Right atrium auricular region (tissue), 2 donors: ENCODE measurements at regions not wholly inside any gene's neighbourhood (a gene's known extent, or its start where the extent isn't known, plus 50 kb on each side); places are given as distances from the start of the nearest gene placed in this dataset.

Experiments
- DNase-seq: peaks from one replicate; pipeline ENCODE4 v3.0.0-alpha.2; 2019; ENCODE audit warnings: low spot score
- H3K27ac ChIP-seq, 2 donors: fragments of 200-600 bp; sonication (generic); 1 replicate in 1 of 2; 2 replicates in 1 of 2; pipeline ENCODE4 v1.5.1; 2016 to 2019
- H3K27me3 ChIP-seq, 2 donors: fragments of 200-600 bp; sonication (generic); one replicate each; pipeline versions ENCODE4 v1.5.1 to v1.6.0; 2017 to 2019
- H3K36me3 ChIP-seq: fragments of 200-600 bp; sonication (generic); one replicate; pipeline ENCODE4 v1.5.1; 2016
- H3K4me1 ChIP-seq, 2 donors: fragments of 200-600 bp; sonication (generic); one replicate each; pipeline versions ENCODE4 v1.5.1 to v1.6.0; 2017 to 2019
- H3K4me3 ChIP-seq, 2 donors: fragments of 200-600 bp; sonication (generic); 1 replicate in 1 of 2; 2 replicates in 1 of 2; pipeline ENCODE4 v1.5.1; 2017 to 2019; ENCODE audit warnings: mild to moderate bottlenecking in 1 of 2, moderate library complexity in 1 of 2
- H3K9me3 ChIP-seq, 2 donors: fragments of 200-600 bp; sonication (generic); one replicate each; pipeline ENCODE4 v1.5.1; 2019
- CTCF ChIP-seq, 2 donors: fragments of 200-600 bp; sonication (generic); IDR thresholded peaks; one replicate each; pipeline ENCODE4 v1.5.1; 2019; ENCODE audit warnings: antibody characterized with exemption in 2 of 2

GRCh38 chr5:148915224-148915817, 88.9 kb downstream of the ADRB2 start:
- no peaks in the 10 kb centered on the region for H3K9me3 ChIP-seq
- no peak overlapping the region for H3K27ac ChIP-seq
- no peak overlapping the region for H3K4me3 ChIP-seq
- H3K36me3 ChIP-seq = no peaks in the 10 kb centered on the region
- no peak for TF ChIP-seq CTCF (IDR thresholded peaks at IDR 0.05)
- DNase-seq = no peak
- H3K27me3 ChIP-seq = no peaks in the 10 kb centered on the region
- H3K4me1 ChIP-seq = peaks cover 0 to 23% of the 10 kb centered on the region in 2 donors

GRCh38 chr5:148920646-148921288, 94.4 kb downstream of the ADRB2 start:
- DNase-seq = no peak
- no peak for TF ChIP-seq CTCF (IDR thresholded peaks at IDR 0.05)
- H3K27me3 ChIP-seq = no peaks in the 10 kb centered on the region
- no peaks in the 10 kb centered on the region for H3K9me3 ChIP-seq
- no peaks in the 10 kb centered on the region for H3K36me3 ChIP-seq
- H3K4me1 ChIP-seq = no peaks in the 10 kb centered on the region
- H3K27ac ChIP-seq = no peak overlapping the region
- no peak overlapping the region for H3K4me3 ChIP-seq

GRCh38 chr5:148921350-148921749, 94.9 kb downstream of the ADRB2 start:
- no peaks in the 10 kb centered on the region for H3K4me1 ChIP-seq
- no peaks in the 10 kb centered on the region for H3K27me3 ChIP-seq
- no peak overlapping the region for H3K4me3 ChIP-seq
- TF ChIP-seq CTCF (IDR thresholded peaks at IDR 0.05) = no peak
- no peak for DNase-seq
- H3K27ac ChIP-seq = no peak overlapping the region
- no peaks in the 10 kb centered on the region for H3K9me3 ChIP-seq
- H3K36me3 ChIP-seq = no peaks in the 10 kb centered on the region

- no peaks in the 10 kb centered on the region for H3K4me1 ChIP-seq
- H3K4me3 ChIP-seq = no peak overlapping the region
- DNase-seq = no peak
- H3K9me3 ChIP-seq = no peaks in the 10 kb centered on the region
- no peaks in the 10 kb centered on the region for H3K36me3 ChIP-seq
- no peak overlapping the region for H3K27ac ChIP-seq
- H3K27me3 ChIP-seq = no peaks in the 10 kb centered on the region
- TF ChIP-seq CTCF (IDR thresholded peaks at IDR 0.05) = no peak
These were observed 96.2 kb downstream of the ADRB2 start for GRCh38 chr5:148922606-148923005.

- no peaks in the 10 kb centered on the region for H3K36me3 ChIP-seq
- no peak for TF ChIP-seq CTCF (IDR thresholded peaks at IDR 0.05)
- H3K4me3 ChIP-seq = no peak overlapping the region
- no peak overlapping the region for H3K27ac ChIP-seq
- no peaks in the 10 kb centered on the region for H3K27me3 ChIP-seq
- H3K4me1 ChIP-seq = no peaks in the 10 kb centered on the region
- no peaks in the 10 kb centered on the region for H3K9me3 ChIP-seq
- no peak for DNase-seq
These were observed 96.6 kb downstream of the ADRB2 start for GRCh38 chr5:148923023-148923422.

GRCh38 chr5:148924817-148925216, 98.4 kb downstream of the ADRB2 start:
- H3K27ac ChIP-seq = no peak overlapping the region
- DNase-seq = no peak
- no peaks in the 10 kb centered on the region for H3K27me3 ChIP-seq
- no peak for TF ChIP-seq CTCF (IDR thresholded peaks at IDR 0.05)
- H3K4me1 ChIP-seq = no peaks in the 10 kb centered on the region
- no peak overlapping the region for H3K4me3 ChIP-seq
- H3K9me3 ChIP-seq = no peaks in the 10 kb centered on the region
- no peaks in the 10 kb centered on the region for H3K36me3 ChIP-seq
